K562 (cell line): ENCODE measurements at regions not wholly inside any gene's neighbourhood (a gene's known extent, or its start where the extent isn't known, plus 50 kb on each side); places are given as distances from the start of the nearest gene placed in this dataset.

Experiments
- ATAC-seq: fragments of 200-7000 bp; cut with Tn5 transposase; 3 replicates; pipeline ENCODE4 v1.9.1; 2020; ENCODE audit warnings: moderate library complexity
- BruUV-seq: library from RNA; stranded (reverse); fragments of 400-500 nt; replicated peaks from 2 replicates; lab custom pipeline; 2021; lab: Mats Ljungman, UMichigan
- CTCF ChIA-PET: fragments of 300-600 bp; formaldehyde crosslinking; extraction: SDS; loops from one replicate; lab custom pipeline; 2021; ENCODE audit warnings: low intra/inter-chr PET ratio; lab: Yijun Ruan, JAX
- POLR2A ChIA-PET: fragments of 300-600, 350-650 bp; sonication (Branson Sonifier 250); formaldehyde crosslinking; extraction: SDS; loops from one replicate; lab custom pipeline; 2021; ENCODE audit warnings: antibody characterized with exemption, inconsistent platforms; lab: Yijun Ruan, JAX
- DNase-seq, 4 experiments: peaks; one replicate each; pipeline versions ENCODE4 v3.0.0 to v3.0.0-alpha.2; 2011 to 2018; ENCODE audit warnings: low spot score in 3 of 4, mixed read lengths in 3 of 4; ENCODE audit errors: extremely low read depth in 1 of 4
- FAIRE-seq: peaks from 2 replicates; lab custom pipeline; 2011; peaks lifted over from hg19 to GRCh38; lab: Jason Lieb, UNC
- H2AFZ ChIP-seq: 2 replicates; pipeline ENCODE4 v1.6.0; 2011; ENCODE audit warnings: low read depth, low read length, control low read depth, inconsistent platforms
- H3K27ac ChIP-seq: fragments of 200-600 bp; 3 replicates; pipeline ENCODE4 v1.8.0; 2011; ENCODE audit warnings: low read depth, mild to moderate bottlenecking, control low read depth, inconsistent platforms, low read length, moderate library complexity, mixed read lengths; ENCODE audit errors: extremely low read depth
- H3K27me3 ChIP-seq, 2 experiments: fragments of 300-600 bp in 1 of 2; 2 replicates in 1 of 2; 3 replicates in 1 of 2; pipeline versions ENCODE4 v1.6.0 to v1.8.0; 2011; ENCODE audit warnings: inconsistent platforms in 2 of 2, low read length in 2 of 2, mild to moderate bottlenecking in 1 of 2, mixed read lengths in 1 of 2, moderate library complexity in 1 of 2; ENCODE audit not compliant: control insufficient read depth in 2 of 2, insufficient read depth in 2 of 2
- H3K36me3 ChIP-seq: fragments of 300-600 bp; 3 replicates; pipeline ENCODE4 v1.8.0; 2011; ENCODE audit warnings: mild to moderate bottlenecking, low read length, inconsistent platforms; ENCODE audit not compliant: control insufficient read depth, insufficient read depth
- H3K4me1 ChIP-seq, 2 experiments: fragments of 200-600 bp in 1 of 2; replicated peaks in 1 of 2; 2 replicates in 1 of 2; 3 replicates in 1 of 2; pipeline versions ENCODE4 v1.5.1 to v1.8.0; 2011; ENCODE audit warnings: inconsistent platforms in 2 of 2, low read length in 2 of 2, mild to moderate bottlenecking in 1 of 2, mixed read lengths in 1 of 2, moderate library complexity in 1 of 2; ENCODE audit not compliant: control insufficient read depth in 2 of 2, insufficient read depth in 2 of 2
- H3K4me2 ChIP-seq: 2 replicates; pipeline ENCODE4 v1.6.1; 2011; ENCODE audit warnings: low read length, control low read depth, inconsistent platforms, mixed read lengths; ENCODE audit not compliant: insufficient read depth
- H3K4me3 ChIP-seq: fragments of 200-600 bp; sonication (generic), shearing (Covaris generic); 2 replicates; pipeline ENCODE4 v1.5.1; 2016; ENCODE audit warnings: control low read depth, inconsistent platforms
- H3K79me2 ChIP-seq: fragments of 200-600 bp; 3 replicates; pipeline ENCODE4 v1.8.0; 2011; ENCODE audit warnings: low read length, inconsistent platforms; ENCODE audit not compliant: control insufficient read depth, insufficient read depth
- H3K9ac ChIP-seq, 2 experiments: 2 replicates each; pipeline versions ENCODE4 v1.6.0 to v1.6.1; 2011; ENCODE audit warnings: low read depth in 2 of 2, low read length in 2 of 2, control low read depth in 1 of 2, inconsistent platforms in 1 of 2, mild to moderate bottlenecking in 1 of 2, mixed read lengths in 1 of 2; ENCODE audit not compliant: insufficient read depth in 1 of 2
- H3K9me1 ChIP-seq: one replicate; pipeline ENCODE4 v1.6.0; 2011; ENCODE audit warnings: inconsistent platforms, mild to moderate bottlenecking, low read length, moderate library complexity; ENCODE audit not compliant: control insufficient read depth, insufficient read depth
- H3K9me3 ChIP-seq: replicated peaks from 2 replicates; pipeline ENCODE4 v1.5.1; 2011; ENCODE audit warnings: low read depth, low read length, inconsistent platforms; ENCODE audit not compliant: control insufficient read depth, insufficient read depth
- H4K20me1 ChIP-seq: replicated peaks from 2 replicates; pipeline ENCODE4 v1.6.1; 2011; ENCODE audit warnings: low read length, inconsistent platforms, mixed read lengths; ENCODE audit not compliant: control insufficient read depth, insufficient read depth
- WGBS: fragments of 100-300 bp; shearing (Covaris generic); methylation state at CpG from one replicate; pipeline ENCODE4 v1.1.6; 2016; ENCODE audit warnings: low coverage, mixed read lengths; ENCODE audit not compliant: insufficient coverage; ENCODE audit errors: missing lambda C conversion rate; 5-methylcytosine and 5-hydroxymethylcytosine counted together
- in situ Hi-C: fragments of 300-500 bp; cut with MboI; formaldehyde crosslinking; loops from 4 replicates; pipeline ENCODE4 v1.15.0; 2018; ENCODE audit warnings: inconsistent platforms, mixed read lengths
- intact Hi-C: fragments of 100-400 bp; cut with micrococcal nuclease; formaldehyde crosslinking; loops from 2 replicates; pipeline ENCODE4 v1.14.2; 2022
- TF ChIP-seq, protein P1 (sequence below): IDR thresholded peaks from 2 replicates; pipeline ENCODE4 v1.6.1; 2011; ENCODE audit warnings: borderline replicate concordance, low read depth, mild to moderate bottlenecking, moderate library complexity, low read length; ENCODE audit not compliant: insufficient read depth, poor library complexity, severe bottlenecking
- TF ChIP-seq, protein P2 (sequence below), 2 experiments: fragments of 450-650 bp in 1 of 2; sonication (generic) in 1 of 2; formaldehyde crosslinking in 1 of 2; IDR thresholded peaks; 2 replicates each; pipeline versions ENCODE4 v1.7.1 to v1.9.0; 2016 to 2022; ENCODE audit warnings: inconsistent platforms in 1 of 2, mild to moderate bottlenecking in 1 of 2, missing genetic modification reagents in 1 of 2

DNA sequence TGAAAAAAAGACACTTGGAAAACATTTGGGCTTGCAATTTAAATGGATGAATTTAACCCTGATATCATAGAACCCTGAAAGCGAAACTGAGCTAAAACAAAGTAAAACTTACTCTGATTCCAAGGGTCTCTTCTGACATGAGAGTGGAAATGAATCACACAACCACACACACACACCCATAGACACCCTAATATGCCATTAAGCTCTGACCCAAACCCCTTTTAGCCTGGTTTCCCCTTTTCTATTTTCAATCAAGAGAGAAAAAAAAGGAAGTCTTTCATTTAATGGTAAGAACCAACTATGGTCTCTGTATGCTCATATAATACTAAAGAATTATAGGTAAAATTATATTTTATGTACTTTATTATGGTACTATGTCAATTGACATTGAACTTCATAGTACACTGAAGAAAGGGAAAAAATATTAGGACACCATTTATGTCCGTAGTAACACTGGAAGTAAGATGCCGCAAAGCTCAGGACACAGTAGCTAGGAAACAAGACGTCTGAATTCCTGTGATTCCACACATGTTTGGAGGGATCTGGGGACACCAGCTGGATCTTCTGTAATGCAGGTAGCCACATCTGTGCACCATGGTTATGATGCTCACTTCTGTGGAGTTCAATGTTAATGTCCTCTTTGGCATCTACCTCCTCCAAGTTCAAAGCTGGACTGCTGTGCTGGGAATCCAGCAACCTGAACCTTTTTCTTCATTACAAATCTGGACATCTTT lies 95.8 kb downstream of the PCSK1 start:
- Histone ChIP-seq H3K9me1 (no peaks in the 10 kb centered on the region), H3K27ac (no peak overlapping the region), H3K4me3 (no peak overlapping the region), H3K4me1 (peaks cover 0 to 4% of the 10 kb centered on the region in 2 experiments; a peak in 2 of 5 replicates), H3K4me2 (no peak overlapping the region), H3K27me3 (peaks cover 5 to 12% of the 10 kb centered on the region in 2 experiments), H3K36me3 (no peaks in the 10 kb centered on the region), H3K9ac (no peak overlapping the region), H2AFZ (no peak overlapping the region), H4K20me1 (no peaks in the 10 kb centered on the region), H3K9me3 (no peaks in the 10 kb centered on the region), H3K79me2 (no peaks in the 10 kb centered on the region)
- WGBS: 4% methylated on average over 4 of the region's 4 CpGs
- TF ChIP-seq, protein P1, sequence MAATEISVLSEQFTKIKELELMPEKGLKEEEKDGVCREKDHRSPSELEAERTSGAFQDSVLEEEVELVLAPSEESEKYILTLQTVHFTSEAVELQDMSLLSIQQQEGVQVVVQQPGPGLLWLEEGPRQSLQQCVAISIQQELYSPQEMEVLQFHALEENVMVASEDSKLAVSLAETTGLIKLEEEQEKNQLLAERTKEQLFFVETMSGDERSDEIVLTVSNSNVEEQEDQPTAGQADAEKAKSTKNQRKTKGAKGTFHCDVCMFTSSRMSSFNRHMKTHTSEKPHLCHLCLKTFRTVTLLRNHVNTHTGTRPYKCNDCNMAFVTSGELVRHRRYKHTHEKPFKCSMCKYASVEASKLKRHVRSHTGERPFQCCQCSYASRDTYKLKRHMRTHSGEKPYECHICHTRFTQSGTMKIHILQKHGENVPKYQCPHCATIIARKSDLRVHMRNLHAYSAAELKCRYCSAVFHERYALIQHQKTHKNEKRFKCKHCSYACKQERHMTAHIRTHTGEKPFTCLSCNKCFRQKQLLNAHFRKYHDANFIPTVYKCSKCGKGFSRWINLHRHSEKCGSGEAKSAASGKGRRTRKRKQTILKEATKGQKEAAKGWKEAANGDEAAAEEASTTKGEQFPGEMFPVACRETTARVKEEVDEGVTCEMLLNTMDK: no peak
- TF ChIP-seq, protein P2, sequence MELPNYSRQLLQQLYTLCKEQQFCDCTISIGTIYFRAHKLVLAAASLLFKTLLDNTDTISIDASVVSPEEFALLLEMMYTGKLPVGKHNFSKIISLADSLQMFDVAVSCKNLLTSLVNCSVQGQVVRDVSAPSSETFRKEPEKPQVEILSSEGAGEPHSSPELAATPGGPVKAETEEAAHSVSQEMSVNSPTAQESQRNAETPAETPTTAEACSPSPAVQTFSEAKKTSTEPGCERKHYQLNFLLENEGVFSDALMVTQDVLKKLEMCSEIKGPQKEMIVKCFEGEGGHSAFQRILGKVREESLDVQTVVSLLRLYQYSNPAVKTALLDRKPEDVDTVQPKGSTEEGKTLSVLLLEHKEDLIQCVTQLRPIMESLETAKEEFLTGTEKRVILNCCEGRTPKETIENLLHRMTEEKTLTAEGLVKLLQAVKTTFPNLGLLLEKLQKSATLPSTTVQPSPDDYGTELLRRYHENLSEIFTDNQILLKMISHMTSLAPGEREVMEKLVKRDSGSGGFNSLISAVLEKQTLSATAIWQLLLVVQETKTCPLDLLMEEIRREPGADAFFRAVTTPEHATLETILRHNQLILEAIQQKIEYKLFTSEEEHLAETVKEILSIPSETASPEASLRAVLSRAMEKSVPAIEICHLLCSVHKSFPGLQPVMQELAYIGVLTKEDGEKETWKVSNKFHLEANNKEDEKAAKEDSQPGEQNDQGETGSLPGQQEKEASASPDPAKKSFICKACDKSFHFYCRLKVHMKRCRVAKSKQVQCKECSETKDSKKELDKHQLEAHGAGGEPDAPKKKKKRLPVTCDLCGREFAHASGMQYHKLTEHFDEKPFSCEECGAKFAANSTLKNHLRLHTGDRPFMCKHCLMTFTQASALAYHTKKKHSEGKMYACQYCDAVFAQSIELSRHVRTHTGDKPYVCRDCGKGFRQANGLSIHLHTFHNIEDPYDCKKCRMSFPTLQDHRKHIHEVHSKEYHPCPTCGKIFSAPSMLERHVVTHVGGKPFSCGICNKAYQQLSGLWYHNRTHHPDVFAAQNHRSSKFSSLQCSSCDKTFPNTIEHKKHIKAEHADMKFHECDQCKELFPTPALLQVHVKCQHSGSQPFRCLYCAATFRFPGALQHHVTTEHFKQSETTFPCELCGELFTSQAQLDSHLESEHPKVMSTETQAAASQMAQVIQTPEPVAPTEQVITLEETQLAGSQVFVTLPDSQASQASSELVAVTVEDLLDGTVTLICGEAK (IDR thresholded peaks at IDR 0.05): no peak
- TF ChIP-seq, protein P2 (CRISPR knock-in tag; IDR thresholded peaks at IDR 0.05): no peak
- no peak for ATAC-seq
- no peak for FAIRE-seq
- POLR2A ChIA-PET: interaction anchor here (0.6 to 0.8 kb wide), 4 partner anchors 129 to 602 kb away, joined by 3 to 4 read pairs (median 4); no protein-coding TSS in a partner anchor
- in situ Hi-C loops (loop anchor here (5.0 to 25.0 kb wide), 2 partner anchors 475 to 700 kb away; partner anchors contain the start of gene RFESD), intact Hi-C loops (loop anchor here (5.0 to 10.0 kb wide), 4 partner anchors 162 to 695 kb away; partner anchors contain the start of gene ELL2)
- no TSS peak for BruUV-seq
- CTCF ChIA-PET: interaction anchor here (0.6 to 2.7 kb wide), 5 partner anchors 445 to 1368 kb away, joined by 3 to 26 read pairs (median 3); no protein-coding TSS in a partner anchor
- DNase-seq: no peak
